UCSD-AML1 (cell line): ENCODE measurements at regions not wholly inside any gene's neighbourhood (a gene's known extent, or its start where the extent isn't known, plus 50 kb on each side); places are given as distances from the start of the nearest gene placed in this dataset.
"Not testable (repeated sequence)": the region's sequence is repeated elsewhere in the genome, so short reads cannot be mapped to it uniquely, and the experiment has no call there.

ENCODE experiments used
- DNase-seq: peaks from one replicate; lab custom pipeline; 2025; ENCODE audit not compliant: unreplicated experiment; lab: John Stamatoyannopoulos, UW

DNA sequence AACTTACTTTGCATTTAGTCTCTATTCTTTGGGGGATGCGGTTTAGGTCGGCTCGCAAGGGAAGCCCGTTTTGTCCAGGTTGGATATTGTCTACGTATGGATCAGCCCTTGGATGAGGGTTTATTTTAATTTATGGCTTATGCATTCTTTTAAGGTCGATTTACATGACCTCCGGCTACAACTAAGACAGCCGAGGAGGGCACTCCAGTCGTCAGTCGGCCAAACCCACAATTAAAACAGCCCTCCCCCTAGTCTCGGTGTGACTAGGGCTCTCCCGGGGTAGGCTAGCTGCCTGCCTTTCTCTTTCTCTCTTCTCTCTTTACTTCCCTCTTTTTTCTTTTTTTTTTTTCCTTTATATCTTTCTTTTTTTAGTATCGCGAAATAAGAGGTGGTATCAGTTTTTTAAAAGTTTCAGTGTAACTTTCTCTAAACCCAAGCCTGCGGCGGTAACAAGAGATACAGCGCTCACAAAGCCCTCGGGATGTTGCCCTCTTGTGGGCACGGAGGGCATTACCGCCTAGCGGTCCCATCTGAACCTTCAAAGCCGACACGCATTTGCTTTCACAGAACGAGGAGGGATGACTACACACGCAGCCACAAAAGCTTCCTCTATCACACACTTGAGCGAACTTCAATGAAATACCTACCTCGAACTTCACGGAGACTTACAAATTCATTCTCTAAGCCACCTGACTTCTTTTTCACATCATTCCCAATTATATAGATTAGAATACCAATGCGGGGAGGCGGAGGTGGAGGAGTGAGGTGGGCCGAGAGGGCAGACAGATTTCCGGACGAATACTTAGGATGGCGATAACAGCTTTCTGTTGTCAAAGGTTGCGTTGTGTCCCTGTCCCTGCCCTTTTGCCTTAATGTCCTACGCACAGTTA lies 132.3 kb upstream of the C11orf58 start:
- peak; percentile 77 for DNase-seq

DNA sequence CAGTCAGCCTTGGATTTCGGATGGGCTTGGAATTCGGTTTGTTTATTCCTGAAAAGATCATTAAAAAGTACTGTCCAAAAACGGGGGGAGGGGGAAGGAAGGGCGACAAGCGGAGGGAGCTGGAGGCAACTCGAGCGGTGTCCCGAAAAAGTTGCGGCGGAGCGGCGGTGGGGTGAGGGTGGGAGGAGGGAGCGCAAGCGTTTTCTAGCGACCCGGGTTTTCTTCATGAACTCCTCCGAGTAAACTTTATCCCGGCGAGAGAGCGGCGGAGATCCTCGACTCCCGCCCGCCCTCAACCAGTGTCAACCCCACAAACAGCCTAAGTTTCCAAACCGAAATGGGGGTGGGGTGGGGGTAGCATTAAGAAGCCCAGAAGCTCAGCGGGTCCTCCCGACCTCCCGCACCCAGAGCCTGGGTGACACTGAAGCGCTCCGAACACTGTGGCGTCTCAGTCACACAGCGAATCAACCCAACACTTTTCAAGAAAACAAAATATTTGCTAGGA lies 133.0 kb upstream of the C11orf58 start:
- DNase-seq, result no peak

DNA sequence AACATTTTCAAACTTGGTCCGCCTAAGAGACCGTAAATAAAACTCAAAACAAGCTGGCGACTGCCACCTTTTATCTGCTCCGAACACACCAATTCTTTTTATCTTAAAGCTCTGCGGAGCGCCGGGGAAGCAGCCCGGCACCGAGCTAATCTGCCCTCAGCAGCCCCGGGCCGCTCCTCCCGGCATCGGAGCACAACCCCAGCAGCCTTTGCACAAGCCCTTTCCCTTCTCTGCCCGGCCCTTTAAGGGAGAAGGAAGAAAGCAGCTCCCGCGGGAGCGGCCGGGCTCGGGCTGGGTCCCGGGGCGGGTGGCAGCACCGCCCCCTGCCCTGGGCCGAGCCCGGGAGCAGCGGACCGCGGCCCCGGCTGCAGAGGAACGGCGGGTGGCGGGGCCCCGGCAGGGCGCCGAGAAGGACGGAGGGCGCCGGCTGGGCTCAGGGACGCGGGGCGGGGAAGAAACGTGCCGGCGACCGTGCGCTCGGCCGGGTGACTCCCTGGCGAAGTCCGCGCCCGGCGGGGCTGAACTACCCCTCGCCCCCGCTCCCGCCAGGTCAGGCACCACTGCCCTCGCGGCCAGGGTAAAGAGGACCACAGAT lies 133.6 kb upstream of the C11orf58 start:
- no peak for DNase-seq

DNA sequence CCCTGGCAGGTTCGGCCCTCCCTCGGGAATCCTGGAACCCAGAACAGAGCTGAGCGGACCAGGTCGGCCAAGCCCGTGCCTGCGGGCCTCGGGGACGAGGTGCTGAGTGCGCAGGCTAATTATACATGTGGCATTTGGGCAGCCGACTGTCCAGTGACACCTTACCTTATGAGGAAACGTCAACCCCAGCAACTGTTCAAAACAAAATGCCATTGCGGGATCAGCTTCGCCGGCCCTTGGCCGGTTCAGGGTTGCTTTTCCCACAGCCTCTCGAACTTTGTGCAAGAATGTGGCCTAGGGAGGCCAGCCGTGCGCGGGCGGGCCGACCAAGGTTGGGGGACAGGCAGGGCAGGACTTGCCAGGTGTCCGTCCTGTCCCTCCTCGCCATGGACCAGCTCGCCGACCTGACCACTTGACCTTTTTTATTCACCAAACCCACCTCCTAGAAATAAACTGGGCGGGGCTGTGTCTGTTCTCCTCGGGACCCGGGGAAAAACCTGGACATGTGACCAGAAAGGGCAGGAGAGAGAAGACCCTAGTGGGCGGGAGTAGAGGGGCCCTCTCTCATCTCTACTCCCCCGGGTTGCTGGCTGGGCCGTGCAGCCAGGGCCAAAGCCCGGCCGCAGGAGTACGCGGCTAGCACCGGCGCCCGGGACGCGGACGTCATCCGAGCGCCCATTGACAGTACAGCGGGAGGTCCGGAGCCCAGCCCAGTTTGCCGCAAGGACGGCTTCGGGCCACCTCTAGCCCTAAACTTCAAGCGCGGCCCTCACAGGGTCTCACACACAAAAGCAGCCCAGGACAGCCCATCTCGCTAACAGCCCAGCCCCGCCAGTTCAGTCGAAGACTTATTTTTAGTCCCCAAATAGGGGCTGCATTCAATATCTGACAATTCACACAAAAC lies 134.3 kb upstream of the C11orf58 start:
- no peak for DNase-seq

DNA sequence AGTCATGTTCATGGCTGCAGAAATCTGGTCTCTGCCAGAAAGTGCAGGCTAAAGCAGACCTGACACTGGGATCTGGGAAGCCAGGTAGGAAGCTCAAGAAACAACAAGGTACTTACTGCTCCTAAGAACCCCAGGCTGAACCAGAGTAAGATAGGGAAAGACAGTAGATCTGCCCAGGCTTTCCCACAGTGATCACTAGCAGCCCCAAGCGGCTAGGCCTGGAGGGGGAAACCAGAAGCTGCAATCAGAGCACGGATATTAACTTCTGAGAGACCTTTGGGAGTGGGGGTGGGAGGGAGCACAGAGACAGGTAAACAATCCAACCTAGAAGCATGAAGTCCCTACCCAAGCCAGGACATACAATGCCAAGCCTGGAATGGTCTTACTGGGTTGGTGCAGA lies 135.2 kb upstream of the C11orf58 start:
- no peak for DNase-seq

DNA sequence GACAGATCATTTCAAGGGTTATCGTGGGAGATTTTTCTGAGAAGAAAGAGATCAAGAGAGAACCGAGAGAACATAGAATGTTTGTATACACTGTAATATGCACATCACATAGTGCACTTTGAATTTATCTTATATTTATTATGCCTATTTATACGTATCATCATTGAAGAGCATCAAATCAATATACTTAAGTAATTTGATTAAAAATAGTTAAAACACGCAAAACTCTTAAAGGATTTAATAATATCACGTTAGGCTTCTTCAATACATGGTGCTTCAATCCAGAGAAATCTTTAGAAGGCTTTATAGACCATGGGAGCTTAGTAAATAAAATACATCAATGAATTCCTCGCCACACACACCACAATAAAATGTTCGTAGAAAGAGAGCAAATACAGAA lies 139.5 kb upstream of the C11orf58 start:
- DNase-seq, result no peak

DNA sequence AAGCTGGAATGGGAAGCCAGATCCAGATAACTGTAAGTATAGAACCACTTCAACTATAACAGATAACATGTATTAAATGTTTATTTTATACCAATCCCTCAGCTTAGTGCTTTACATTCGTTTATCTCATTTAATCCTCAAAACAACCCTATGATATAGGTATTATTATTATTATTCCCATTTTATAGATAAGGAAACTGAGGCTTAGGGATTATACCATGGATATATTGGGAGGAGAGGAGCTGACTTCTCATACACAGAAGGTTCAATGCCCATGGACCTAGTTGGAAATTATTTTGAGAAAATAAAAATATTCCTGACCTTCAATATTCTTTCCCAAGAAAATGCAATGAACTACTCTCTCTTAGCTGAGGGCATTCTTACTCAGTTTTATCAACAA lies 140.4 kb upstream of the C11orf58 start:
- no peak for DNase-seq

DNA sequence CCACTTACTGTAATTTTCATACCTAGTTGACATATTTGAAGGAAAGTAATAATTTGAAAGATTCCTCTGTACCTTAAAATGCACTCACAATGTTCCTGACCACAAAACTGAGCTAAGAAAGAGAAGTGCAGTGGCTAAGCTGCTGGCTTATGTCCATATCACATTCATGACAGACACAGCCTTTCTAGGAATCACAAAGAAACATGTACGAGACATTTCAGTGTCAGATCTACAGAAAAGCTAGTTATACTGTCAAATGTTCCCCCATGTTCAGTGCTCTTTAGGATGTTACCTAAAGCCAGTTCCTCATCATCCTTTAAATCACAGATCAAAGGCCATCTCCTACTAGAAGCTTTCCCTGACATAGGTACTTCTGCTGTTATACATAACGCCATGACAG lies 142.2 kb upstream of the C11orf58 start:
- DNase-seq, result no peak

DNA sequence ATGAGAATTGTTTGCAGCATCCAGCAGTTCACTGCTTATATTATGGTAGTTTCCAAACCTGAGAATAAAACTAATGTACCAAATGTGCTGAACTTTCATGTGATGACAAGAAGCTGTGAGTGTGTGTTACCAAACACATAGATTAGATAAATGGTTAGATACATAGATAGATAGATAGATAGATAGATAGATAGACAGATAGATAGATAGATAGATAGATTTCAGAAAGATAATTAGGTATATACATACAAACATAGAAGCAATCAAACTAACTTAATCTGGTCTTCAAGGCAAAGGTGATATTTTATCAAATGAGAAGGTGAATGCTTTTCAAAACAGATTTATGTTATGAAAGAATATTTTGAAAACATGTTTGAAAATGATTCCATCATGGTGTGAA lies 147.3 kb upstream of the C11orf58 start:
- DNase-seq, result no peak

DNA sequence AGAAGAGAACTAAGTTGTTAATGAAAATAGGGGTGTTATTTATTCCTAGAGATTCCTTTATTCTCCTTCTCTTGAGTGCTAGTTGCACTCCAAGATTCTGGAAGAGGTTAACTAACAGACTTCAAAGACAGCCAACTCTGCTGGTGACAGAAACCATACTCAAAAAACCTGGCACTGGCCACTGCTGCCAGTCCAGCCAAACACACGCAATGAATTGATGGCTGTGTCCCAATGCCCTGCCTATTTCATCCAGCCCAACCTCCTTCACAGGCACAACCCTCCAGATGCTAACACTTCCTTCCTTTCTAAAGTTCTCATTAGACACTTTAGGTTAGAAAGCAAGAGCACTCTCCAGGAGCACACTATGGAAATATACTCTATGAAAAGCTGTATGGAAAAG lies 150.8 kb upstream of the C11orf58 start:
- DNase-seq, result no peak

DNA sequence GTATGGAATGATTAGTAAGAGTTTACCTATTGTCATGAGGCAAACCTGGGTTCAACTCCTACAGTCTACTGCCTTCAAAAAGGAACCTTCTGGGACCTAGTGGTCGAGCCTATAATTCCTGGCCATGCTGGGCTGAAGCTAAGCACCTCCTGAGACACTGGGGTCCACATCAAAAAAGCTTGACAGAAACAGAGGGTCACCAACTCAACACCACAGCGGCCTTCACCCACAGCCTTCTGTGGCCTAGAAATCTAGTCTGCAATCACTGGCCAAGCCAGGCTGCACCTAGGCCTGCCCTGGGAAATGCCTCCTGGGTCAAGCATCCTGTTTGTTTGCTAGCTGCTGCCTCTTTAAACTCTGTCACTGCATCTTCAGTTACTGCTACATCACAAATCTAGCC lies 153.9 kb upstream of the C11orf58 start:
- no peak for DNase-seq

DNA sequence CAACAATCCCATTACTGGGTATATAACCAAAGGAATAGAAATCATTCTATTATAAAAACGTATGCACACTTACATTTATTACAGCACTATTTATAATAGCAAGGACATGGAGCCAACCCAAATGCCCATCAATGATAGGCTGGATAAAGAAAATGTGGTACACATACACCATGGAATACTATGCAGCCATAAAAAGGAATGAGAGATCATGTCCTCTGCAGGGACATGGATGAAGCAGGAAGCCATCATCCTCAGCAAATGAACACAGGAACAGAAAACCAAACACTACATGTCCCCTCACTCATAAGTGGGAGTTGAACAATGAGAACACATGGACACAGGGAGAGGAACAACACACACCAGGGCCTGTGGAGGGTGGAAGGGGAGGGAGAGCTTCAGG lies 157.4 kb upstream of the C11orf58 start:
- DNase-seq, result not testable (repeated sequence)

DNA sequence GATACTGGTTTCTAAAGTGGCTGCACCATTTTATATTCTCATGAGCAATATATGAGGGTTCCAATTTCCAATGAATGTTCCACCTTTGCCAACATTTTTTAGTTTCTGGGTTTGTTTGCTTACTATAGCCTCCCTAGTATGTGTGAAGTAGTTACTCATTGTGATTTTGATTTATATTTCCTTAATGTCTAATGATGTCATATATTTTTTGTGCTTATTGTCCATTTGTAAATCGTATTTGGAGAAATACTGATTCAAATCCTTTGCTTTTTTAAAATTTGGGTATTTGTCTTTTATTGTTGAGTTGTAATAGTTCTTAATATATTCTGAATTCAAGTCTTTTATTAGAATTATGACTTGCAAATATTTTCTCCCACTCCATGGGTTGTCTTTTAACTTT lies 161.0 kb upstream of the C11orf58 start:
- no peak for DNase-seq

DNA sequence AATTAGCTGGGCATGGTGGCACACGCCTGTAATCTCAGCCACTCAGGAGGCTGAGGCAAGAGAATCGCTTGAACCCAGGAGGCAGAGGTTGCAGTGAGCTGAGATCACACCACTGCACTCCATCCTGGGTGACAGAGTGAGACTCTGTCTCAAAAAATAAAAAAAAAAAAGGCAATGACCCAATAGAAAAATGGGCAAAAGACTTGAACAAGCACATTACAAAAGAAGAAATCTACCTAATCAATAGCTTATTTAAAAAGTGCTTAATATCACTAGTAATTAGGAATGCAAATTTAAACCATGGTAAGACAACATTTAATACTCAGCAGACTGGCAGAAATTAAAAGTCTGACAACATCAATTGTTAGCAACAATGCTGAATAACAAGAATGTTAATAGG lies 163.6 kb upstream of the C11orf58 start:
- DNase-seq, result not testable (repeated sequence)

DNA sequence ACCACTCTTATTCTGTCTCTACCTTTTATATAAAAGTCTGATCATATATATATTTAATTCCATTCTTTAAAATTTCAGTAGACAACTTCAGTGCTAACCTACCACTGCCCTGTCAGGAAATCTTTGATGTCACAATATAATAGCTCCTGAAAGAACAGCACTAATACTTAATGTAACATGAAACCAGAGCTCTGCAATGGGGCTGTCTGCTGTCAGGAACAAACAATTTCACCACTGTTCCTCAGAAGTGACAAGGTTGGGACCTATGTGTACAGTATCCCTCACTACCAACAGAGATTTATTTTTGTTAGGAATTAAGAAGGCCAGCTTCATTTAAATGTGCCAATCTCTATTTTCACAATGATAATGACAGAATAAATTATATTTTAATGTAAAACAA lies 165.5 kb upstream of the C11orf58 start:
- no peak for DNase-seq

DNA sequence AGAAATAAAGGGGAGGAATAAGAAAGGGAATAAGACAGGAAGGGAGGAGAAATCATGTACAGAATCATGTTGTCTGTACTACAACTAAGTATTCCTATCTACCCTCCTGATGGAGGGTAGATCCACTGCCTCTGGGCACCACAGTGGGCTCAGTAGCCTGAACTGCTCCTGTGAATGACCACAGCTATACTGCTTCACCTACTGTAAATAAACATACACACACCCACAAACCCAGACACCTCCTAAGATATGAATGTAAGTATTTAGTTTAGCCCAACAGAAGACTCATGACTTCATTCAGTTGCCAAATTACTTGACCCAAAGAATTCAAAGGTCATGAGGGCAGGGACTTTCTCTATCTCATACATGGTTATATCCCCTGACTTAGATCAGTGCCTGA lies 177.3 kb upstream of the C11orf58 start:
- no peak for DNase-seq

DNA sequence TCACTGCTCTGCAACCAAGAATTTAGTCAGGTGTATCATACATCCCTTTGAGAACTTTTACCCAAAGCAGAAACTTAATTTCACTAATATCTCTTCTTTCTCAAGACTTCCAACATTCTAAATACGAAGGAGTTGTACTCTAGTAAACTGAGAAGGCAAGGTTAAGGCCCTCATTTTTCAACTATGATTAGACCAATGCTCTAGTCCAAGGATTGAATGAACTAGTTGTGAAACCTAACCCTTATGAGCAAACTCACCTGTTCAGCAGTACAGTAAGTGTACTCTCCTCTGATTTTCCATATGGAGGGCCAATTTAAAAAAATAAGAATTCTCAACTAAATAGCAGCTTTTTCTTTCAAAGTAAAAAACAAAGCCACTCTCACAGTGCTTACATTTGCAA lies 180.0 kb upstream of the C11orf58 start:
- DNase-seq, result no peak

DNA sequence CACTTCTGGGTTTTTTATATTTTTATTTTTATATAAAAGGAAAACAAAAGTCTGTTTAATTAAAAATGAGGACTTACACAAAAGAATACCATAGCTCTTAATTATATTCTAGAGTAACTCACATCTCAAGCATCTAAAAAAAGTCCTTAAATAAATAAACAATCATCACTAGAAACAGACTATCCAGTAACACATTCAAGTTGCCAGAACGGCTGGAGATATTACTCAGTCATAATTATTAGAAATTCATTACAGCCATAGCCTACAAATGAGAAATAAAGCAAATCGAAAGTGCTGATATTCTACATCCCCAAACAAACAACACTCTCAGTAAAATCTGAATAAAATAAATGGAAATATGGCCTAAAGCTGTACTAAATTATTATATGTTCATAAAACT lies 182.5 kb upstream of the C11orf58 start:
- DNase-seq, result no peak

DNA sequence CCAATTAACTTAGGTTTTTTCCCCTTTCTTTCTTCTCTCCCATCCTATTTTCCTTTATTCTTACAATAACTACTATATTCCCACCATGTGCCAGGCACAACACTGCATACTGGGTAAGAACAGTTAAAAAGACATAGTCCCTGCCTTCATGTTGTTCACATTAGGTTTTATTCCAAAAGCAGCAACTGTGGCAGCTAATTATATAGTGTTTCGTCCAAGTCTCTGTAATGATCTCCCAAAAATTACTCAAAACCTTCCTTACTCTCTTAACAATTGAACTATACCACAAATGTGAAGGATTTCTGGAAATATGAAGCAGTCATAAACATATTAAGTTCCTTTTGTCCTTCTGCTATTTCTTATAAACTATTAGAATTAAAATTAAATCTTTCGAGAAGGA lies 184.1 kb upstream of the C11orf58 start:
- DNase-seq, result no peak

DNA sequence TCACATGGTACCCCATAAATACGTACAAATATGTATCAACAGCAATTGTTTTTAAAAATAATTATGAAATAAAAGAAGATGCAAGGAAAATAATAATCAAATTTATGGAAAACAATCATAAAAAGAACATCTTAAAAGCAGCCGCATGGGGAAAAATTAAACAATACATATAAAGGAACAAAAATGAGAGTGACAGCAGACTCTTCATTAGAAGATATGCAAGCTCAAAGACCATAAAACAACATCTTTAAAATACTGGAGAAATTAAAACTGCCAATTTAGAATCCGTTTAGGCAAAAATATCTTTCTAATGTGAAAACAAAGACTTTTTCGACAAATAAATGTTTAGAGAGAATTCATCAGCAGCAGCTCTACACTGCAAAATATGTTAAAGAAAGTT lies 190.6 kb upstream of the C11orf58 start:
- DNase-seq, result no peak

DNA sequence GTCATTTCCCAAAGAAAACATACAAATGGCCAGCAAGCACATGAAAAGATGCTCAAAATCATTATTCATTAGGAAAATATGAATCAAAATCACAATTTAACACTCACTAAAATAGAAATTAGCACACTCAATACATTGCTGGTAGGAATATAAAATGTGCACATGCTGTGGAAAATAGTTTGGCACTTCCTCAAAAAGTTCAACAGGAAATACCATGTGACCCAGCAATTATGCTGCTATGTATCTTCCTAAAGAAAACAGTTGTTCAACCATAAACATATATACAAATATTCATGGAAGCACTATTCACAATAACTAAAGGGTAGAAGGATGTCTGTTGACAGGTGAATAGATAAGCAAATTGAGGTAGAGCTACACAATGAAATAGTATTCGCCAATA lies 187.3 kb upstream of the SOX6 start:
- no peak for DNase-seq

DNA sequence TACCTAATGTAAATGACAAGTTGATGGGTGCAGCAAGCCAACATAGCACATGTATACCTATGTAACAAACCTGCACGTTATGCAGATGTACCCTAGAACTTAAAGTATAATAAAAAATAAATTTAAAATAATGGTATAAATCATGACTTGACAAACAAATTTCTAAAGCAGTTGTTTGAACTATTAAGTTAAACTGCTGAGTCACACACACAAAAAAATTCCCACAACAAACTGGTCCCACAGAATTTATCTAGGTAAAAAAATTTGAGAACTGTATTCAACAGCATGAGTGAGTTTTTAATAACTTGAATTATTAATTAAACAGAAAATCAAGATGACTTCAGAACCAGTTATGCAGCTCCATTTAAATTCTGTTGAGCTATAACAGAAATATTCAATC lies 186.0 kb upstream of the SOX6 start:
- DNase-seq, result no peak
